ENCODE measurements at regions not wholly inside any gene's neighbourhood (a gene's known extent, or its start where the extent isn't known, plus 50 kb on each side); places are given as distances from the start of the nearest gene placed in this dataset.

GRCh38 chr6:155656024-155656423 is 200.4 kb upstream of the NOX3 start:
- TF ChIP-seq, protein P1, sequence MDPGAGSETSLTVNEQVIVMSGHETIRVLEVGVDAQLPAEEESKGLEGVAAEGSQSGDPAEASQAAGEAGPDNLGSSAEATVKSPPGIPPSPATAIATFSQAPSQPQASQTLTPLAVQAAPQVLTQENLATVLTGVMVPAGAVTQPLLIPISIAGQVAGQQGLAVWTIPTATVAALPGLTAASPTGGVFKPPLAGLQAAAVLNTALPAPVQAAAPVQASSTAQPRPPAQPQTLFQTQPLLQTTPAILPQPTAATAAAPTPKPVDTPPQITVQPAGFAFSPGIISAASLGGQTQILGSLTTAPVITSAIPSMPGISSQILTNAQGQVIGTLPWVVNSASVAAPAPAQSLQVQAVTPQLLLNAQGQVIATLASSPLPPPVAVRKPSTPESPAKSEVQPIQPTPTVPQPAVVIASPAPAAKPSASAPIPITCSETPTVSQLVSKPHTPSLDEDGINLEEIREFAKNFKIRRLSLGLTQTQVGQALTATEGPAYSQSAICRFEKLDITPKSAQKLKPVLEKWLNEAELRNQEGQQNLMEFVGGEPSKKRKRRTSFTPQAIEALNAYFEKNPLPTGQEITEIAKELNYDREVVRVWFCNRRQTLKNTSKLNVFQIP (CRISPR knock-in tag; IDR thresholded peaks at IDR 0.05; ENCODE audit: borderline replicate concordance, low read depth) = no peak
- no peak for TF ChIP-seq ZC3H10 (CRISPR knock-in tag; IDR thresholded peaks at IDR 0.05)
- no peak for TF ChIP-seq ZFP30 (CRISPR knock-in tag; IDR thresholded peaks at IDR 0.05)
- TF ChIP-seq, protein P2, sequence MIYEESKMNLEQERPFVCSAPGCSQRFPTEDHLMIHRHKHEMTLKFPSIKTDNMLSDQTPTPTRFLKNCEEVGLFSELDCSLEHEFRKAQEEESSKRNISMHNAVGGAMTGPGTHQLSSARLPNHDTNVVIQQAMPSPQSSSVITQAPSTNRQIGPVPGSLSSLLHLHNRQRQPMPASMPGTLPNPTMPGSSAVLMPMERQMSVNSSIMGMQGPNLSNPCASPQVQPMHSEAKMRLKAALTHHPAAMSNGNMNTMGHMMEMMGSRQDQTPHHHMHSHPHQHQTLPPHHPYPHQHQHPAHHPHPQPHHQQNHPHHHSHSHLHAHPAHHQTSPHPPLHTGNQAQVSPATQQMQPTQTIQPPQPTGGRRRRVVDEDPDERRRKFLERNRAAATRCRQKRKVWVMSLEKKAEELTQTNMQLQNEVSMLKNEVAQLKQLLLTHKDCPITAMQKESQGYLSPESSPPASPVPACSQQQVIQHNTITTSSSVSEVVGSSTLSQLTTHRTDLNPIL (CRISPR knock-in tag; IDR thresholded peaks at IDR 0.05; ENCODE audit: low read depth) = no peak
- no peak for TF ChIP-seq ZNF70 (CRISPR knock-in tag; IDR thresholded peaks at IDR 0.05)
- TF ChIP-seq ESRRG (CRISPR knock-in tag; IDR thresholded peaks at IDR 0.05) = no peak
- no peak for TF ChIP-seq SNAI2 (CRISPR knock-in tag; IDR thresholded peaks at IDR 0.05)
- no peak for TF ChIP-seq GLIS3 (CRISPR knock-in tag; IDR thresholded peaks at IDR 0.05)
- TF ChIP-seq ZNF8 (CRISPR knock-in tag; IDR thresholded peaks at IDR 0.05) = no peak
- TF ChIP-seq BACH2 (CRISPR knock-in tag; IDR thresholded peaks at IDR 0.05; ENCODE audit: borderline replicate concordance) = no peak
- no peak for TF ChIP-seq CSRNP3 (CRISPR knock-in tag; IDR thresholded peaks at IDR 0.05)
- no peak for TF ChIP-seq TCF4 (CRISPR knock-in tag; IDR thresholded peaks at IDR 0.05; ENCODE audit: borderline replicate concordance)
- no peak for TF ChIP-seq RARB (CRISPR knock-in tag; IDR thresholded peaks at IDR 0.05)
- no peak for TF ChIP-seq TOX (CRISPR knock-in tag; IDR thresholded peaks at IDR 0.05; ENCODE audit: borderline replicate concordance)
- TF ChIP-seq ZFP3 (CRISPR knock-in tag; IDR thresholded peaks at IDR 0.05) = no peak
- TF ChIP-seq PATZ1 (CRISPR knock-in tag; IDR thresholded peaks at IDR 0.05; ENCODE audit: borderline replicate concordance) = no peak
- no peak for TF ChIP-seq ZNF565 (CRISPR knock-in tag; conservative IDR thresholded peaks at IDR 0.05; ENCODE audit: low read depth)
- no peak for TF ChIP-seq OSR1 (CRISPR knock-in tag; IDR thresholded peaks at IDR 0.05)
- no peak for TF ChIP-seq CSDC2 (CRISPR knock-in tag; IDR thresholded peaks at IDR 0.05)
- no peak for TF ChIP-seq ISL1 (CRISPR knock-in tag; IDR thresholded peaks at IDR 0.05)
- ATAC-seq = no peak

DNA sequence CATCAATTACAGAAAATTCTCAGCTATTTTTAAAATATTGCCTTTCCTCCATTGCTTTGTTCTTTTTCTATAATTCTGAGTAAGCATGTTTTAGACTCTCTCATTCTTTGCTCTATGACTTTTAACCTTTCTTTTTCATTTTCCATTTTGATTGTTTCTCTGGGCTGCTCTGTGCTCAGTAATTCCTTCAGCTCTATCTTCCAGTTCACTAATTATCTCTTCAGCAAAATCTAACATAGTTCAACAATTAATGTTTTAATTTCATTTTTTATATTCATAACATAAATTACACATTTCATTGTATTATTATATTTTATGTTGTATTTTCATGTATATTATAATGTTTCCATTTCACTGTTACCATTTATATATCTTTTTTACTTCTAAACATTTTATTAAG is 198.8 kb upstream of the NOX3 start:
- TF ChIP-seq OSR1 (CRISPR knock-in tag; IDR thresholded peaks at IDR 0.05) (no peak), ZFP30 (CRISPR knock-in tag; IDR thresholded peaks at IDR 0.05) (peak; percentile 96), TSHZ2 (CRISPR knock-in tag; IDR thresholded peaks at IDR 0.05) (no peak)
- ATAC-seq = no peak

- no peak for ATAC-seq
- TF ChIP-seq PATZ1 (CRISPR knock-in tag; IDR thresholded peaks at IDR 0.05; ENCODE audit: borderline replicate concordance) = no peak
These were observed 192.7 kb upstream of the NOX3 start for GRCh38 chr6:155648301-155648700.
